ENCODE measurements at regions not wholly inside any gene's neighbourhood (a gene's known extent, or its start where the extent isn't known, plus 50 kb on each side); places are given as distances from the start of the nearest gene placed in this dataset.
A peak's percentile ranks its signal among the peaks of the same experiment; 100 is the strongest.
"Not testable (repeated sequence)": the region's sequence is repeated elsewhere in the genome, so short reads cannot be mapped to it uniquely, and the experiment has no call there.

- DNase-seq: no peak
Measured at GRCh38 chr5:155626592-155626991, 613.0 kb downstream of the KIF4B start.

- DNase-seq: no peak
Measured at GRCh38 chr5:155628346-155628745, 614.8 kb downstream of the KIF4B start.

GRCh38 chr5:155629597-155629996 lies 616.0 kb downstream of the KIF4B start:
- DNase-seq: no peak

GRCh38 chr5:155631116-155631515 lies 617.6 kb downstream of the KIF4B start:
- DNase-seq: peak; percentile 17

GRCh38 chr5:155633338-155633957 lies 619.9 kb downstream of the KIF4B start:
- no peak for DNase-seq

GRCh38 chr5:155649666-155650065 lies 636.1 kb downstream of the KIF4B start:
- DNase-seq: no peak

GRCh38 chr5:155655569-155655968 lies 642.0 kb downstream of the KIF4B start:
- DNase-seq: no peak

GRCh38 chr5:155661859-155662258 lies 648.3 kb downstream of the KIF4B start:
- no peak for DNase-seq

- peak; percentile 12 for DNase-seq
Measured at GRCh38 chr5:155665361-155665760, 651.8 kb downstream of the KIF4B start.

GRCh38 chr5:155672001-155672400 lies 655.0 kb upstream of the SGCD start:
- DNase-seq: not testable (repeated sequence)

- no peak for DNase-seq
Measured at GRCh38 chr5:155676967-155677366, 650.0 kb upstream of the SGCD start.

- no peak for DNase-seq
Measured at GRCh38 chr5:155678371-155678770, 648.6 kb upstream of the SGCD start.

- DNase-seq: no peak
Measured at GRCh38 chr5:155679530-155679929, 647.4 kb upstream of the SGCD start.

- no peak for DNase-seq
Measured at GRCh38 chr5:155684417-155684816, 642.5 kb upstream of the SGCD start.

GRCh38 chr5:155686131-155686530 lies 640.8 kb upstream of the SGCD start:
- DNase-seq: no peak

- peak; percentile 30 for DNase-seq
Measured at GRCh38 chr5:155689406-155689805, 637.6 kb upstream of the SGCD start.

- DNase-seq: no peak
Measured at GRCh38 chr5:155696362-155696761, 630.6 kb upstream of the SGCD start.

GRCh38 chr5:155697236-155697635 lies 629.7 kb upstream of the SGCD start:
- no peak for DNase-seq

GRCh38 chr5:155699385-155699784 lies 627.6 kb upstream of the SGCD start:
- peak; percentile 5 for DNase-seq

- peak; percentile 61 for DNase-seq
Measured at GRCh38 chr5:155700333-155700732, 626.6 kb upstream of the SGCD start.

- no peak for DNase-seq
Measured at GRCh38 chr5:155711882-155712281, 615.1 kb upstream of the SGCD start.

GRCh38 chr5:155714435-155714834 lies 612.5 kb upstream of the SGCD start:
- not testable (repeated sequence) for DNase-seq

GRCh38 chr5:155726267-155726666 lies 600.7 kb upstream of the SGCD start:
- DNase-seq: peak; percentile 22

- DNase-seq: peak; percentile 37
Measured at GRCh38 chr5:155727512-155728145, 599.3 kb upstream of the SGCD start.
